Psoas muscle (tissue), 7 donors: ENCODE measurements at regions not wholly inside any gene's neighbourhood (a gene's known extent, or its start where the extent isn't known, plus 50 kb on each side); places are given as distances from the start of the nearest gene placed in this dataset.

Source experiments
- ATAC-seq, 4 donors: fragments of 200-7000 bp; cut with Tn5 transposase; one replicate each; pipeline ENCODE4 v1.9.1; 2020; ENCODE audit warnings: moderate library complexity in 3 of 4, mild to moderate bottlenecking in 2 of 4
- DNase-seq, 2 donors: peaks; one replicate each; pipeline ENCODE4 v3.0.0-alpha.2; 2020
- H3K27ac ChIP-seq: fragments of 200-600 bp; one replicate; pipeline ENCODE4 v1.8.0; 2022
- H3K27me3 ChIP-seq, 3 donors: fragments of 200-600 bp in 1 of 3; one replicate each; pipeline versions ENCODE4 v1.6.1 to v1.8.0; 2013 to 2022; ENCODE audit warnings: low read length in 2 of 3, mild to moderate bottlenecking in 2 of 3, moderate library complexity in 1 of 3; ENCODE audit not compliant: insufficient read depth in 3 of 3
- H3K36me3 ChIP-seq, 2 donors: fragments of 200-600 bp in 1 of 2; one replicate each; pipeline versions ENCODE4 v1.6.1 to v1.8.0; 2013 to 2022; ENCODE audit warnings: low read depth in 1 of 2, mild to moderate bottlenecking in 1 of 2, moderate library complexity in 1 of 2; ENCODE audit not compliant: insufficient read depth in 1 of 2
- H3K4me1 ChIP-seq: fragments of 200-600 bp; one replicate; pipeline ENCODE4 v1.8.0; 2022
- H3K4me3 ChIP-seq: fragments of 200-600 bp; one replicate; pipeline ENCODE4 v1.8.0; 2022; ENCODE audit warnings: mild to moderate bottlenecking
- H3K9me3 ChIP-seq: fragments of 200-600 bp; one replicate; pipeline ENCODE4 v1.8.0; 2022
- CTCF ChIP-seq: fragments of 200-600 bp; IDR thresholded peaks from one replicate; pipeline ENCODE4 v1.8.0; 2022; ENCODE audit warnings: antibody characterized with exemption
- WGBS, 3 donors: extraction: QIAGEN DNeasy Blood & Tissue Kit; methylation state at CpG; one replicate each; pipeline versions ENCODE4 v1.1.6 to v1.1.7; 2013; 5-methylcytosine and 5-hydroxymethylcytosine counted together
- intact Hi-C, 2 donors: fragments of 100-400 bp; cut with DNase I; formaldehyde crosslinking; loops; one replicate each; pipeline versions ENCODE4 v1.11.0 to v1.14.2; 2022
- donor health status: healthy with polysubstance abuse.
- donor health status: DM: no; HTN: no; CAD: no; lungs with moderate emphysema.
- donor health status: Bipolar disorder and iron deficiency.
- donor health status: healthy.
- donor health status: DM: yes; HTN: yes; CAD: no.
- donor health status: DM: no; HTN: no; CAD: no.
- donor health status: DM: yes; HTN: yes; CAD: no.

GRCh38 chr4:31955346-31955745 is 1235.2 kb downstream of the PCDH7 start:
- Histone ChIP-seq H3K27me3 (no peaks in the 10 kb centered on the region), H3K4me3 (no peak overlapping the region), H3K36me3 (no peaks in the 10 kb centered on the region), H3K4me1 (no peaks in the 10 kb centered on the region), H3K27ac (no peak overlapping the region), H3K9me3 (no peaks in the 10 kb centered on the region)
- DNase-seq (no peak), ATAC-seq (no peak)
- TF ChIP-seq CTCF: no peak
- intact Hi-C loops: no loop called here
- 53 to 67% (median 60%) methylated on average over 2 of the region's 2 CpGs for WGBS, 3 donors

GRCh38 chr4:31959972-31960371 is 1239.8 kb downstream of the PCDH7 start:
- TF ChIP-seq CTCF: no peak
- H3K27me3 ChIP-seq: no peaks in the 10 kb centered on the region
- ATAC-seq: no peak

GRCh38 chr4:31964685-31965084 is 1244.5 kb downstream of the PCDH7 start:
- intact Hi-C loops: no loop called here
- H3K9me3 ChIP-seq: no peaks in the 10 kb centered on the region
- no peaks in the 10 kb centered on the region for H3K27me3 ChIP-seq
- no peak for DNase-seq
- no peak for TF ChIP-seq CTCF
- H3K4me1 ChIP-seq: no peaks in the 10 kb centered on the region
- WGBS, 3 donors: 19 to 31% (median 29%) methylated on average over 3 of the region's 3 CpGs
- no peak for ATAC-seq
- no peaks in the 10 kb centered on the region for H3K36me3 ChIP-seq
- H3K4me3 ChIP-seq: no peak overlapping the region
- no peak overlapping the region for H3K27ac ChIP-seq

More at GRCh38 chr4:31959972-31960371, 1239.8 kb downstream of the PCDH7 start:
- no peaks in the 10 kb centered on the region for H3K36me3 ChIP-seq
- H3K9me3 ChIP-seq: no peaks in the 10 kb centered on the region
- intact Hi-C loops: no loop called here
- H3K4me3 ChIP-seq: no peak overlapping the region
- H3K27ac ChIP-seq: no peak overlapping the region
- no peaks in the 10 kb centered on the region for H3K4me1 ChIP-seq
- no peak for DNase-seq

- Histone ChIP-seq H3K27ac (no peak overlapping the region), H3K4me1 (no peaks in the 10 kb centered on the region), H3K9me3 (no peaks in the 10 kb centered on the region), H3K4me3 (no peak overlapping the region), H3K36me3 (no peaks in the 10 kb centered on the region), H3K27me3 (no peaks in the 10 kb centered on the region)
- no peak for TF ChIP-seq CTCF
- DNase-seq: no peak
- intact Hi-C loops: no loop called here
- no peak for ATAC-seq
- 48 to 51% (median 49%) methylated on average over 2 of the region's 2 CpGs for whole genome bisulfite sequencing, 3 donors
Observed at GRCh38 chr4:31968842-31969241, 1248.7 kb downstream of the PCDH7 start.

GRCh38 chr4:31974490-31975002 is 1254.4 kb downstream of the PCDH7 start:
- intact Hi-C loops: no loop called here
- H3K27ac ChIP-seq: no peak overlapping the region
- H3K4me1 ChIP-seq: no peaks in the 10 kb centered on the region
- no peaks in the 10 kb centered on the region for H3K36me3 ChIP-seq
- no peaks in the 10 kb centered on the region for H3K27me3 ChIP-seq
- ATAC-seq (no peak), DNase-seq (no peak)
- no peaks in the 10 kb centered on the region for H3K9me3 ChIP-seq
- WGBS, 3 donors: 70 to 83% (median 73%) methylated on average over 2 of the region's 2 CpGs
- H3K4me3 ChIP-seq: no peak overlapping the region
- TF ChIP-seq CTCF: no peak
